ENCODE measurements at regions not wholly inside any gene's neighbourhood (a gene's known extent, or its start where the extent isn't known, plus 50 kb on each side); places are given as distances from the start of the nearest gene placed in this dataset.

DNA sequence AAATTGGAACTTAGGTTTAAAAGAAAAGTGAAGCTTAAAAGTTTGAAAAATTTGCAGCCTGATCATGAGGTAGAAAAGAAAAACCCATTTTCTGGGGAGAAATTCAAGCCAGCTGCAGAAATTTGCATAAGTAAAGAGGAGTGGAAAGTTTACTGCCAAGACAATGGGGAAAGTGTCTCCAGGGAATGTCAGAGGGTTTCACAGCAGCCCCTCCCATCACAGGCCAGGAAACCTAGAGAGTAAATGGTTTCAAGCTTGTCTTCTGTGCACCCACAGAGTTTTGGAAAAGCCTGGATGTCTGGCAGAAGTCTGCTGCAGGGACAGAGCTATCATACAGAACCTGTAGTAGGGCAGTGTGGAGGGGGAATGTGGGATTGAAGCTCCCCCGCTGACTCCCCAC is 254.0 kb upstream of the FSIP2 start:
- no peak for TF ChIP-seq TSHZ2 (CRISPR knock-in tag; IDR thresholded peaks at IDR 0.05)
- no peak for TF ChIP-seq BACH2 (CRISPR knock-in tag; IDR thresholded peaks at IDR 0.05; ENCODE audit: borderline replicate concordance)
- TF ChIP-seq, protein P1, sequence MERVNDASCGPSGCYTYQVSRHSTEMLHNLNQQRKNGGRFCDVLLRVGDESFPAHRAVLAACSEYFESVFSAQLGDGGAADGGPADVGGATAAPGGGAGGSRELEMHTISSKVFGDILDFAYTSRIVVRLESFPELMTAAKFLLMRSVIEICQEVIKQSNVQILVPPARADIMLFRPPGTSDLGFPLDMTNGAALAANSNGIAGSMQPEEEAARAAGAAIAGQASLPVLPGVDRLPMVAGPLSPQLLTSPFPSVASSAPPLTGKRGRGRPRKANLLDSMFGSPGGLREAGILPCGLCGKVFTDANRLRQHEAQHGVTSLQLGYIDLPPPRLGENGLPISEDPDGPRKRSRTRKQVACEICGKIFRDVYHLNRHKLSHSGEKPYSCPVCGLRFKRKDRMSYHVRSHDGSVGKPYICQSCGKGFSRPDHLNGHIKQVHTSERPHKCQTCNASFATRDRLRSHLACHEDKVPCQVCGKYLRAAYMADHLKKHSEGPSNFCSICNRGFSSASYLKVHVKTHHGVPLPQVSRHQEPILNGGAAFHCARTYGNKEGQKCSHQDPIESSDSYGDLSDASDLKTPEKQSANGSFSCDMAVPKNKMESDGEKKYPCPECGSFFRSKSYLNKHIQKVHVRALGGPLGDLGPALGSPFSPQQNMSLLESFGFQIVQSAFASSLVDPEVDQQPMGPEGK (CRISPR knock-in tag; IDR thresholded peaks at IDR 0.05; ENCODE audit: borderline replicate concordance), result no peak
- TF ChIP-seq ZFP30 (CRISPR knock-in tag; IDR thresholded peaks at IDR 0.05), result no peak
- no peak for TF ChIP-seq ARNTL (CRISPR knock-in tag; IDR thresholded peaks at IDR 0.05; ENCODE audit: borderline replicate concordance, low read depth)
- no peak for TF ChIP-seq SNAI2 (CRISPR knock-in tag; IDR thresholded peaks at IDR 0.05)
- TF ChIP-seq CSRNP3 (CRISPR knock-in tag; IDR thresholded peaks at IDR 0.05), result no peak
- TF ChIP-seq ZNF565 (CRISPR knock-in tag; conservative IDR thresholded peaks at IDR 0.05; ENCODE audit: low read depth), result no peak

All from SK-N-SH treated with all-trans-retinoic acid at 6 μM for 48 hours (cell line).